Kidney (tissue), 13 donors: ENCODE measurements at regions not wholly inside any gene's neighbourhood (a gene's known extent, or its start where the extent isn't known, plus 50 kb on each side); places are given as distances from the start of the nearest gene placed in this dataset.

ENCODE experiments used
- DNase-seq, 5 donors: peaks; one replicate each; pipeline ENCODE4 v3.0.0-alpha.2; 2013 to 2020
- FAIRE-seq: peaks from 2 replicates; lab custom pipeline; 2012; peaks lifted over from hg19 to GRCh38; lab: Jason Lieb, UNC
- H3K27ac ChIP-seq, 2 donors: one replicate each; pipeline ENCODE4 v1.7.0; 2013; ENCODE audit warnings: low read depth in 2 of 2, low read length in 2 of 2, inconsistent platforms in 1 of 2
- H3K27me3 ChIP-seq: one replicate; pipeline ENCODE4 v1.7.1; 2013; ENCODE audit warnings: low read length, inconsistent platforms; ENCODE audit not compliant: control insufficient read depth, insufficient read depth
- H3K36me3 ChIP-seq, 3 donors: one replicate each; pipeline versions ENCODE4 v1.7.0 to v1.7.1; 2013; ENCODE audit warnings: low read length in 3 of 3, control low read depth in 1 of 3, inconsistent platforms in 1 of 3; ENCODE audit not compliant: insufficient read depth in 3 of 3, control insufficient read depth in 2 of 3
- H3K4me1 ChIP-seq, 3 donors: one replicate each; pipeline versions ENCODE4 v1.7.0 to v1.7.1; 2013; ENCODE audit warnings: low read length in 3 of 3, inconsistent platforms in 1 of 3, low read depth in 1 of 3; ENCODE audit not compliant: control insufficient read depth in 2 of 3, insufficient read depth in 2 of 3
- H3K4me3 ChIP-seq, 3 donors: one replicate each; pipeline versions ENCODE4 v1.7.0 to v1.8.1; 2013; ENCODE audit warnings: low read length in 3 of 3, control low read depth in 1 of 3, inconsistent platforms in 1 of 3
- H3K9ac ChIP-seq, 3 donors: one replicate each; pipeline versions ENCODE4 v1.7.0 to v1.7.1; 2013; ENCODE audit warnings: low read length in 3 of 3, control low read depth in 1 of 3, inconsistent platforms in 1 of 3
- H3K9me3 ChIP-seq, 3 donors: one replicate each; pipeline versions ENCODE4 v1.7.0 to v1.7.1; 2013; ENCODE audit warnings: low read length in 3 of 3, control low read depth in 1 of 3, inconsistent platforms in 1 of 3; ENCODE audit not compliant: control insufficient read depth in 2 of 3, insufficient read depth in 1 of 3
- intact Hi-C: fragments of 100-400 bp; cut with DNase I; formaldehyde crosslinking; loops from one replicate; pipeline ENCODE4 v1.11.1; 2022
- TF ChIP-seq, protein P1 (sequence below): IDR thresholded peaks from 3 replicates; pipeline ENCODE4 v1.5.1; 2012; ENCODE audit warnings: mild to moderate bottlenecking, moderate library complexity, borderline replicate concordance; ENCODE audit not compliant: insufficient read depth; ENCODE audit errors: extremely low read depth
- donor health status: control.
- donor health status: control.
- donor health status: control.
- donor health status: control.
- donor health status: control.
- donor health status: DM: yes; HTN: yes; CAD: no.
- donor health status: Normal renal cell carcinoma (clear cell type).

DNA sequence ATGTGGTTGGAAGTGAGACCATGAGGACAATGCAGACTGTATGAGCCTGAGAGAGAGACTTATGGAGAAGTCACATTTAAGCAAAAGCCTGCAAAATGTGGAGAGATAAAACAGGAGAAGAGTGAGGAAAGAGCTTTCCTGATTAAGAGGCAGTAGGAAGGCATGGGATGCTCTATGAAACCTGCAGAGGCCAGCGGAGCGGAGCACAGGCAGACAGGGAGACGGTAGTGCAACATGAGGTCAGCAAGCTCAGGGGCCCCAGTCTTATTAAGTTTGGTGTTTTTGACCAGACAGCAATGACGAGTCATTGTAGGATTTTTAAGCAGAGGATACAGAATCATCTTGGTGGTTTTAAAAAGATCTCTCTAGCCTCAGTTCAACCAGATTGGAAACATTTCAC is 721.5 kb upstream of the GOLIM4 start:
- FAIRE-seq: no peak
- no peak overlapping the region for H3K4me3 ChIP-seq
- intact Hi-C loops: no loop called here

GRCh38 chr3:168815946-168816345 is 720.2 kb upstream of the GOLIM4 start:
- no peak overlapping the region for H3K27ac ChIP-seq
- H3K27me3 ChIP-seq: no peaks in the 10 kb centered on the region
- no peak overlapping the region for H3K4me3 ChIP-seq
- DNase-seq (no peak), FAIRE-seq (no peak)
- H3K9ac ChIP-seq: no peak overlapping the region
- H3K4me1 ChIP-seq: no peaks in the 10 kb centered on the region
- no peaks in the 10 kb centered on the region for H3K9me3 ChIP-seq
- intact Hi-C loops: no loop called here
- H3K36me3 ChIP-seq: no peaks in the 10 kb centered on the region
- TF ChIP-seq, protein P1, sequence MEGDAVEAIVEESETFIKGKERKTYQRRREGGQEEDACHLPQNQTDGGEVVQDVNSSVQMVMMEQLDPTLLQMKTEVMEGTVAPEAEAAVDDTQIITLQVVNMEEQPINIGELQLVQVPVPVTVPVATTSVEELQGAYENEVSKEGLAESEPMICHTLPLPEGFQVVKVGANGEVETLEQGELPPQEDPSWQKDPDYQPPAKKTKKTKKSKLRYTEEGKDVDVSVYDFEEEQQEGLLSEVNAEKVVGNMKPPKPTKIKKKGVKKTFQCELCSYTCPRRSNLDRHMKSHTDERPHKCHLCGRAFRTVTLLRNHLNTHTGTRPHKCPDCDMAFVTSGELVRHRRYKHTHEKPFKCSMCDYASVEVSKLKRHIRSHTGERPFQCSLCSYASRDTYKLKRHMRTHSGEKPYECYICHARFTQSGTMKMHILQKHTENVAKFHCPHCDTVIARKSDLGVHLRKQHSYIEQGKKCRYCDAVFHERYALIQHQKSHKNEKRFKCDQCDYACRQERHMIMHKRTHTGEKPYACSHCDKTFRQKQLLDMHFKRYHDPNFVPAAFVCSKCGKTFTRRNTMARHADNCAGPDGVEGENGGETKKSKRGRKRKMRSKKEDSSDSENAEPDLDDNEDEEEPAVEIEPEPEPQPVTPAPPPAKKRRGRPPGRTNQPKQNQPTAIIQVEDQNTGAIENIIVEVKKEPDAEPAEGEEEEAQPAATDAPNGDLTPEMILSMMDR: no peak

More for the DNA sequence above, 721.5 kb upstream of the GOLIM4 start:
- H3K36me3 ChIP-seq: no peaks in the 10 kb centered on the region
- no peaks in the 10 kb centered on the region for H3K27me3 ChIP-seq
- DNase-seq: peak in 1 of 5 donors; percentile 22
- H3K4me1 ChIP-seq: no peaks in the 10 kb centered on the region
- no peaks in the 10 kb centered on the region for H3K9me3 ChIP-seq
- no peak overlapping the region for H3K27ac ChIP-seq
- no peak overlapping the region for H3K9ac ChIP-seq
- TF ChIP-seq, protein P1: no peak

GRCh38 chr3:168813225-168813802 is 717.6 kb upstream of the GOLIM4 start:
- no peak for FAIRE-seq

More at GRCh38 chr3:168813225-168813802, 717.6 kb upstream of the GOLIM4 start:
- no peak overlapping the region for H3K4me3 ChIP-seq
- no peak overlapping the region for H3K27ac ChIP-seq
- no peak overlapping the region for H3K9ac ChIP-seq
- intact Hi-C loops: no loop called here
- no peaks in the 10 kb centered on the region for H3K4me1 ChIP-seq
- no peaks in the 10 kb centered on the region for H3K36me3 ChIP-seq
- H3K9me3 ChIP-seq: no peaks in the 10 kb centered on the region
- peak in 2 of 5 donors; percentile 5 to 9 for DNase-seq
- no peaks in the 10 kb centered on the region for H3K27me3 ChIP-seq
- TF ChIP-seq, protein P1: no peak
